HG03432 (cell line): ENCODE measurements at regions not wholly inside any gene's neighbourhood (a gene's known extent, or its start where the extent isn't known, plus 50 kb on each side); places are given as distances from the start of the nearest gene placed in this dataset.
"Not testable (repeated sequence)": the region's sequence is repeated elsewhere in the genome, so short reads cannot be mapped to it uniquely, and the experiment has no call there.

ENCODE experiments used
- ATAC-seq: cut with Tn5 transposase; IDR thresholded peaks from one replicate; pipeline ENCODE4 v1.9.1; 2021; ENCODE audit warnings: mild to moderate bottlenecking, moderate library complexity; ENCODE audit not compliant: unreplicated experiment

GRCh38 chrX:94814216-94814615 lies 1140.2 kb downstream of the FAM133A start:
- no peak for ATAC-seq

GRCh38 chrX:94830717-94831116 lies 1156.7 kb downstream of the FAM133A start:
- peak; percentile 78 for ATAC-seq

- ATAC-seq: no peak
These were observed 1157.4 kb downstream of the FAM133A start for GRCh38 chrX:94831364-94831763.

- ATAC-seq: no peak
These were observed 1160.2 kb downstream of the FAM133A start for GRCh38 chrX:94834226-94834625.

DNA sequence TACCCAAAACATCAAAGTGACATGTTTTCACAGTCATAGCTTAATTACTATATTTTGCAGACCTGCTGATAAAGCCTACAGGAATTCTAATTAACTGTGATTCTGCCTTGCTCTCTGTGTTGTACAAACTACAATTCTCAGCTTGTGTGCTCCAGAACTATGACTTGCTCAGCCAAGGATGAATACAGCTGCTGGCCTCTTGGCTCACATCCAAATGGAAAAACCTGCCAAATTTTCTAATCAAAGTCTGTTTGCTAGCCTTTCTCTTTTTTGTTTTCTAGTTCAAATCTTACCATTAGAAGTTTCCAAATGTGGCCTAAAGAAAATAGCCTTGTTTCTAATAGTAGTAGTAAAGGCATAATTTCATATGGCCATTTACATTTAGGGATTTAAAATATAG lies 1176.8 kb downstream of the FAM133A start:
- no peak for ATAC-seq

DNA sequence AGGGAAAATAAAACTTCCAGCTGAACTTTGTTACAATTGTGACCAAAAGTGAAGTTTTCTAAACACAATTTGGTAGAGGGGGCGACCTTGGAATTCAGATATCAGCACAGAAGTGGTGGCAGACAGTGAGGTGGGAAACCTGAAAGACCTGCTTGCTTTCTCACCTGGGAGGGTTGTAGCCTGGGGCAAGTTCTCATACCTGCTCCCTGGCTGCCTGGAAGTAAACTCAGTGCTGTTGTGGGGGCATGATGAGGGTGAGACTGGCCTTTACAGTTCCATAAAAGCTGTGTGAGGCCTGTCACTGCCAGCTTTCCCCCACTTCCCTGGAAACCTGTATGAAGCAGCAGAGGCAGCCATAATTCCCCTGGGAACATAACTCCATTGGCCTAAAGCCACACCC lies 1180.2 kb downstream of the FAM133A start:
- no peak for ATAC-seq

- not testable (repeated sequence) for ATAC-seq
These were observed 1188.5 kb downstream of the FAM133A start for GRCh38 chrX:94862470-94862869.

DNA sequence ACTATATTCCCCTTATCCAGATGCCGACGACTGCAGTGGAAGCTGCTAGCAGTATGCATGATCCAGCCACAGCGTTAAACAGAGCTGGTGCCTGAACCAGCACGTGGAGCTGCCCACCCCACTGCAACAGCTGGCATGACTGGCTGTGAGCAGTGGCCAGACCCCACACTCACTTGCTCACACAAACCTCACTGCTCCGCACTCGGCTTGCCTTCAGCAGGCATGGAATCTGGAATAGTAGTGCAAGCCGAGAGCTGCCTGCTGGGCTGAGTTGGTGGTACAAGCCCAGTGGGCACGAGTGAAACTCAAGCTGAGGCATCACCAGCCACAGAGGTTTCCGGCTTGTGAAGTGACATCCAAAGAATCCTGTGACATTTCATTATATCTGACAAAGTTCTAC lies 1197.6 kb downstream of the FAM133A start:
- no peak for ATAC-seq

DNA sequence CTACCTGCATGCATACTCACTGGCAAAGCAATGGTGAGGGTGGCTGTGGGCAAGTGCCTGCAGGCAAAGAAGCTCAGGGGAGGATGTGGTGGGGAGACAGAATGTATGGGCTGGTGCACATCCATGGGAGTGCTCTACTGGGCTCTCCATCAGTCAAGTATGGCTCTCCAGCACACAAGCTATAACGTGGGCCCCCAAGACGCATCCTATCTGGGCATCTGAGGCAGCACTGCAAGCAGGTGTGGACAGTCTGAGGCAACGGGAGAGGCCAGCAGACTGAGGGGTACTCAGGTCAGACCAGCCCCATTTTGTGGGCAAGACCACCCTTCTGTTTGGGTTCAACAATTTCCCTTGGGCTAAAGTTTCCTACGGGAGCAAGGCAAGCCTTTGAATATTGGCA lies 1227.8 kb downstream of the FAM133A start:
- ATAC-seq: no peak

DNA sequence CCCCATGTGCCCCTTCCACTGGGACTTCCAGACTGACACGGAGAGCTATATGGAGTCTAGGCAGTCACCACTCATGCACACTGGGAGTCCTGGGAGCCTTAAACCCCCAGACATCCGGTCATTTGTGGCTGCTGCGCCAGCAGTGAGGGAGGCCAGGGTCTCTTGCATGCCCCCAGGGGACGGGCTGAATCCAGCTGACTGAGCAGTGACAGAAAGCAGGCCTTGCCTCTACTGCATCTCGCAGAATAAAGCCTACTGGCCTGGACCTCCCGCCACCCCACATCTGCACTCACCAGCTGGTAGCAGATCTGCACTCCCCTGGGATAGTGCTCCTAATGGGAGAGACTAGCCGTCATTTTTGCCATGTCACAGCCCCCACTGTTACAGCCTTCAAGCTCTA lies 1234.2 kb downstream of the FAM133A start:
- no peak for ATAC-seq

GRCh38 chrX:94908648-94909047 lies 1234.6 kb downstream of the FAM133A start:
- ATAC-seq: no peak

DNA sequence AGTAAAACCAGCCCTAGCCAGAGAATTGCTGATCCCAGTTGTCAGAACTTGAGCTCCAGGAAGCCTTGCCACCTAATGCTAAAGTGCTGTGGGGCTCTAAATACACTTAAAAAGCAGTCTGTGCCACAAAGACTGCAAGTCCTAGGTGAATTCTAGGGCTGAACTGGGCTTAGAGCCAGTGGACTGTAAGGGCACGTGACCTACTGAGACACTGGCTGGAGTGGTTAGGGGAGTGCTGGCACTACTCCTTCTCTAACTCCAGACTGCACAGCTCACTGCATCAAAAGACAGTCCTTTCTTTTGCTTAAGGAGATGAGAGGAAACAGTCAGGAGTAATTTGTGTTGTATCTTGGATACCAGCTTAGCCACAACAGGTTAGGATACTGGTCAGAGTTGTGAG lies 1240.2 kb downstream of the FAM133A start:
- ATAC-seq: no peak

DNA sequence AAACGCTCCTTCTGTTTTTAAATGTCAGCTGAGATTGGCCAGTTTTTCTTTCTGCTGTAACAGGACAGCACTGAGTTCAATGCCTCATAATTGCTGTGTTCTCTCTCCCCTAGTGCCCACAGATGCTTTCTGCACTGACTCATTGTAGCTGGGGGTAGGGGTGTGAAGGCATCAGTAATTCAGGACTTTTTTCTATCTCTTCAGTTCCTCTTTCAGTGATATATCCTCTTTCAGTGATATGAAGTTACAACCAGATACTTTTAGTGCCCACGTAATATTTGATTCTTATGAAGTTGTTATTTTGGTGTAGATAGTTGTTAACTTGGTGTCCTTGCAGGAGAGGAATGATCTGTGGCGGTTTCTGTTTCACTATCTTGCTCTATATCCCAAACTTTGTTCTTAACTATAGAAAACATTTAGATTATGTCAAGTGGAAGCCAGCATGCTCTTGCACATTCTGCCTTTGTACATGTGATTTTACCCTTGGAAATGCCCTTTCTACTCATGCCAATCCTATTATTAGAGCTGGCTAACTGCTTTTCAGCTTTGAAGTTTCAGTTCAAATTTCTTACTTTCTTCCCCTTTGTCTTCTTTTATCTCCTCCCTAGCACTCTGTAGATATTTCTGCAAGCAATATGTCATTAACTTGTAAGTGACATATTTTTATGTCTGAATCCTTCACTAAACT lies 1258.4 kb downstream of the FAM133A start:
- ATAC-seq: peak; percentile 91

GRCh38 chrX:94936722-94937121 lies 1262.7 kb downstream of the FAM133A start:
- ATAC-seq: no peak

GRCh38 chrX:94937491-94937890 lies 1263.5 kb downstream of the FAM133A start:
- ATAC-seq: no peak

GRCh38 chrX:94942603-94943002 lies 1268.6 kb downstream of the FAM133A start:
- no peak for ATAC-seq

DNA sequence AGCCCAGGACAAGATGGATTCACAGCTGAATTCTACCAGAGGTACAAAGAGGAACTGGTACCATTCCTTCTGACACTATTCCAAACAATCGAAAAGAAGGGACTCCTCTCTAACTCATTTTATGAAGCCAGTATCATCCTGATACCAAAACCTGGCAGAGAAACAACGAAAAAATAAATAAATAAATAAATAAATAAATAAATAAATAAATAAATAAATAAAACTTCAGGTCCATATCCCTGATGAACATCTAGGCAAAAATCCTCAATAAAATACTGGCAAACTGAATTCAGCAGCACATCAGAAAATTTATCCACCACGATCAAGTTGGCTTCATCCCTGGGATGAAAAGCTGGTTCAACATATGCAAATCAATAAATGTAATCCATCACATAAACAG lies 1272.1 kb downstream of the FAM133A start:
- ATAC-seq: not testable (repeated sequence)

GRCh38 chrX:94961730-94962129 lies 1287.7 kb downstream of the FAM133A start:
- ATAC-seq: no peak

GRCh38 chrX:94977562-94977961 lies 1303.6 kb downstream of the FAM133A start:
- no peak for ATAC-seq

GRCh38 chrX:94977986-94978385 lies 1304.0 kb downstream of the FAM133A start:
- no peak for ATAC-seq
